GM18511 (cell line): ENCODE measurements at regions not wholly inside any gene's neighbourhood (a gene's known extent, or its start where the extent isn't known, plus 50 kb on each side); places are given as distances from the start of the nearest gene placed in this dataset.
"Not testable (repeated sequence)": the region's sequence is repeated elsewhere in the genome, so short reads cannot be mapped to it uniquely, and the experiment has no call there.

Experiments
- ATAC-seq: cut with Tn5 transposase; IDR thresholded peaks from one replicate; pipeline ENCODE4 v1.9.1; 2021; ENCODE audit warnings: mild to moderate bottlenecking, moderate library complexity; ENCODE audit not compliant: unreplicated experiment

DNA sequence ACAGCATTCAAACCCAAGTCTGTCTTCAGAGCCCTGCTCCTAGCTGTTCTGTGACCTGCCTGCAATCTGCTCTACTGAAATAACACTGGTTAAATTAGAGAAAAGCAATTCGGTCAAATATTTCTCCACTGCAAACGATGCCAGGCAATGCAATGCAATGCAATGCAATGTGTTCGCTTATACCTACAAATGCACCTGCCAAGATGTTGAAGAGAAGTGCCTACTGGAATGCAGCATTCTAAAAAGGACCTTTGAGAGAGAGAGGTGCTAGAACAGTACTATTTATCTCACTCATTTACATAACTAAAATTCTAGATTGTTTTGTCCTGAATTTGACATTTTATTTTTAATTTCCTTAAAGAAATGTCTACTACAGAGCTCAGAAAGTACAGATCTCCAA lies 157.3 kb upstream of the CDK1 start:
- ATAC-seq: no peak

DNA sequence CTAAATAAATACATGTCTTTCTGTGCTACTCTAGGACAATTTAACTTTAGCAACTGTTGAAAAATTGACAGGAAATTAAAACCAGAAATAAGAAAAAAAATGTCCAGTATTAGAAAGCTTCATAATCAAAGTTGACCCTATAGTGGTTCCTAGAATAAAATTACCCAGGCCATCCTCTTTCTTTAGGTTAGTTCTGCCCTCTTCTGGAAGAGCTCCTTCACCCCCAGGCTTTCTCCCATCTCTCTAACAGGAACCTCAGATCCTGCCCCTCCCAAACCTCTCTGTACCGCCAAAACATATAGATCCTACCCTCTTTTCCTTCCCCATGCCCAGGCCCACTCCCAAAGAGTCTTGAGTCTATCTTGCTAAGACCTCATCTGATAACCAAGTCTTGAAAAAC lies 159.4 kb upstream of the CDK1 start:
- no peak for ATAC-seq

DNA sequence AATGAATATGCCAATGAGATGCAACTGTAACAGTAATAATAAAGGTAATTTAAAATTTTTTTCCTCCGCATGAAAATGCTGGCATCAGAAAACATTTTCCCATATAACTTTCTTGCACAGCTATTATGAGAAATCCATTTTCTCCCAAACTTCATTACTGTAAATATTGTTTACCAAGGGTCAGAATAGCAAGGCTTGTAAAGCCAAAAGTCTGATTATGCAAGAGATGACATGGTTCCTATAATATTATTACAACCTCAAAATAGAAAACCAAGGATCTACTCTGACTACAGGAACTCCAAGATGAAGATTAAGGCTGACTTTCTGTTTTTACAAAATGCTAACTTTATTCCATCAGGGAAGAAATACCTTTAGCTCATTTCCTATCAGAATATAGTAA lies 162.7 kb upstream of the CDK1 start:
- no peak for ATAC-seq

DNA sequence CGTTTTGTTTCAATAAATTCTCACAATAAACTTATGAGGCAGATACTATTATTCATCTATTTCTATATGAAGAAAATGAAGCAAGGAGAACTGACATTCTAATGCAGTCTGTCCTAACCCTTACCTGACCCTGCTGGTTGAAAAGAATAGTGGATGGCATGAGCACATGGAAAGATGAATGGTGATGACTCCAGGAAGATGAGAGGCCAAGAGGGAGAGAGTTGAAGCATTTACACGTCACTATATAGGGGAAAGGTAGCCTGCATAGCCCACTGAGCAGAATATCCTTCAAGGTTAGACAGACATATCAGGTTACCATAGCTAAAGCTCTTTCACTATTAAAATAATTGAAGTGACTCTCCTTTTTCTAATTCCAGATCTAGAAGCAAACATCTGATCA lies 163.9 kb upstream of the CDK1 start:
- no peak for ATAC-seq

DNA sequence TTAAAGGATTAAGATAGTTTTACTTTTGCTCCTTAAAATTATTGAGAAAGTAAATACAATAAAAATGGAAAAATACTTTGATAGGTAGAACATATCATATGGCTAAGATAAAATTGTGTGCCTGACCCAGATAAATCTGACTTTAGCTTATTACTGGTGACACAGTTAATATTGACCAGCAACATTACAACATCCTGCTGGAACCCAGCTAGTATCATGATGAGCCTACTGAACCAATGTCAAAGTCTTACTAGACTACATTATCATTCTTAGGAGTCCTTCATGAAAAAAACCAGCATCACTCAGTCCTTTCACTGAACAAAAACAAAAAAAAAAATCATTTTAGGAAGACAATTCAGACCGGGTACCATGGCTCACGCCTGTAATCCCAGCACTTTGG lies 164.8 kb upstream of the CDK1 start:
- ATAC-seq: no peak

DNA sequence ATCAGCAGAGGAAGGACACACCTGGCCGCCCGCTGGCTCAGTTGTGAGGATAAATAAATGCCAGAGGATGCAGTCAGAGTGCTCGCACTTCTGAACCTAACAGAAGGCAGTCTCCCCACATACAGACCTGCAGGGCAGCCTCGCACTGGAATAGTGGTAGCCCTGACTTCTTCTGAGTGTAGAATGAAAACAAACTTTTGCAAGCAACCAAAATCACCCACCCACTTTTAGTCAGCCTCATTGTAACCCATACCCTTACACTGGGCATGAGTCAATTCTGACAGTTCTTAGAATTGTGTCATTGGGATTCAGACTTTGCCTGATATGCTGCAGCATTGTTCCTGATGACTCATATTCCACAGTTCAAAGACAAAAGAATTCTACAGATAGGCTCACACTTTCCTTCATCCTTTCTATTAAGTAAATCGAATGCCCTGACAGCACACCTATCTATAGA lies 167.0 kb upstream of the CDK1 start:
- ATAC-seq: no peak

DNA sequence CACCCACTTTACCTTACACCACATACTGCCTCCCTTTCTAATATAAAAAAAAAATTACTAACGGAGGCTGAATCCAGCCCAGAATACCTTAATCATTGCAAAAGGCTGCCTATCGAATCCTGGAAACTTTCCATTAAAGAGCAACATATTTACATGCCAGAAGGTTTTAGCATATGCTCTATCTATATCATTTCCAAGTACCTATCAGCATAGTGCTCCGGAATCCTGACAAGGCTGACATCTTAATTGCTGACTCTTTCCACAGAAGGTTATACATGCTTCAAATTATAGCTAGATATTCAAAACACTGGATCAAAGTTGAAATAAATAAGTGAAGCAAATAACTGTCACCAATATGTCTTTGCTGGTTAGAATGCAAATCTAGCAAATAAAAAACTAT lies 170.9 kb upstream of the CDK1 start:
- ATAC-seq: no peak

DNA sequence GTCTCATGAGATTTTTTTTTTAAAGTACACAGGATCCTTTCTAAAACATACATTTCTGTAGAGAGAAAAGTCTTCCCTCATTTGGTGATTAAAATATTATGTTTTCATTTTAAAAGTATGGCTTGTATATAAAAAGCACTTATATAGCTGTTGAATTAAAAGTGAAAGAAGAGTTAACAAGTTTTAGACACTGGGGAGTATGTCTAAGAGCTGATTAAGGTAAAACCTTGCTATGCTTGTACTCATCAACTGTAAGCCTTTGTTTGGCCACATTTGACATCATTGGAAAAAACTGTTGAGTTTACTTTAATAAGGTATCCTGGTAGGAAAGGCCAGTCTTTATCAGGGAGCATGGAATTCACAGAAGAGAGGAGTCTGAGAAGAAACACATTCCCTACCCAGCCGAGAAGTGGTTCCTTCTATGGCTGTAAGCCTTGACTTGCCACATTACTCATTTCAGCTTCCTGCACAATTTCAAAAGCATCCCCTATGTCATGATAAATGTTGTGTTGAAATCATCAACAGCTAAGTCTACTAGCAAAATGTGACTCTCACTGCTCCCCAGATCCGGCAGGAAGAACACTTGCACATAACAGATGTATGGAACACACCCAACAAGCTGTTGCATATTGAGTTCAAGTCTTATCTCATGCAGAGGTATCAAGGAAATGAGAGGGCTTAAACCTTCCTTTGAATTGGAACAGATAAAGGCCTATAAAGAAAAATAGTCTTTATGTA lies 171.8 kb upstream of the CDK1 start:
- no peak for ATAC-seq

DNA sequence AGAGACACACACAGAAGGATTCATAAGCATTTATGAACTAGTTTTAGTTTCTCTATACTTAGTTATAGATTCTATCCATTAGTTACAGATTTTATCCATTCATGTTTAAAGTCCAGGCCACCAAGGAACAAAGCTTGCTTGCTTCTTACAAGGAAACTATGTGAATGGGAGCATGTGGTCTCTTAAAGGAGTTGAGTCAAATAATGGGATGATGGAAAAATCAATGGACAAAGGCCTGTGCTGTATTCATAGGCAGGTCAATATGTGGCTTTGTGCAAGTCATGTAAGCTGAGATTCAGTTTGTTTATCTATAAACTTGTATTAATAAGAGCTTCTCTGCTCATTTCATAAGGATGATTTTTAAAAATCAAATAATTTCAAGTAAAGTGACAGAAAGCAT lies 172.8 kb upstream of the CDK1 start:
- no peak for ATAC-seq

DNA sequence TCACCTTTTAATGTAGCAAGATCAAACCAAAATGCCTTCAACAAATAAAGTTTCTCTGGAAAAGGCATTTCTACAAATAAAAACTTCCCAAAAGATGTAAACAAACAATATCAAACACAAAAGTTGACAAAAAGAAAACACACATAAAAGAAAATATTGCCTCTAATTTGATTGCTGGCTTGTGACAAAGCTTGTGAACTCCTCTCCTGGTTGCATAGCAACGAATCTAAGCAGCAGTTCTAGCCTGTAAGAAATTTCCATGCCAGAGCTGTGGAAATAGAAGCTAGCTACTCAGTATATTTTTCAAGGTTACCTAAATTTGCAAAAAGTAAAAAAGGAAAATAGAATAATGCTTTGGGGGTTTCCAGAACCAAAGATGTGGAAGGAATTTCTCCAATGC lies 173.9 kb upstream of the CDK1 start:
- ATAC-seq: no peak

DNA sequence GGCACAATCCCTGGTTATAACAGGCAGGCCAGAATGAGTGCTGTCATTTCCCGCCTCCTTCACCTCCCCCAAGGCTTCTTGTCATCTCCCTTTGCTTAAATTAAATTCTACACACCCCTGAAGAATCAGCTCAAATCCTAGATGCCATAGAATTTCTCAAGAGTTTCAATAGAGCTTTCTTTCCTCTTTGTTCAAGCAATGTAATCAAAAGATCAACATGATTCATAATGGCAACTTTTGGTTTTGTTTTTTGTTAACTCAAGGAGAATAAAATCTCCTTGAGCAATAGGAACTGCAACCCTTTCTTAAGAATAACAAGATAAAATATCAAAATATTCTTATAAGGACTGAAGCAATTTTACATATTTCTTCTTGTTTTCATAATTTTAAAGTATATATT lies 180.8 kb upstream of the CDK1 start:
- no peak for ATAC-seq

DNA sequence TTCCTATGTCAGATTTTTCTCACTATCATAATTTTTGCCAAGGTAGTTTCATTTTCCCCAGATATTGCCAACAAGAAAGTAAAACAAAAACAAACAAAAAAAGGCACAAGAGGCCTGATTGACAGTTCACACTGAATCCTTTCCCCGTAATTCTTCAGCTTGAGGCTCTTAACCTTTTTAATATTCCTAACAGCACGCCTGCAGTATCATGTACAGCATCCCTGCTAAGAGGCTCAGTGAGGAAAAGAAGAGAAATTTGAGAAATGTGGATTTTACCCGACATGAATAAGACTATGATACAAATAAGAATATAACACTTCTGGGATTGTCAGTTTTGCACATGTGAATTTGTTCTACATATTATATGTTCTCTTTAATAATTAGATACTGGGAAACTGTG lies 182.4 kb upstream of the CDK1 start:
- no peak for ATAC-seq

DNA sequence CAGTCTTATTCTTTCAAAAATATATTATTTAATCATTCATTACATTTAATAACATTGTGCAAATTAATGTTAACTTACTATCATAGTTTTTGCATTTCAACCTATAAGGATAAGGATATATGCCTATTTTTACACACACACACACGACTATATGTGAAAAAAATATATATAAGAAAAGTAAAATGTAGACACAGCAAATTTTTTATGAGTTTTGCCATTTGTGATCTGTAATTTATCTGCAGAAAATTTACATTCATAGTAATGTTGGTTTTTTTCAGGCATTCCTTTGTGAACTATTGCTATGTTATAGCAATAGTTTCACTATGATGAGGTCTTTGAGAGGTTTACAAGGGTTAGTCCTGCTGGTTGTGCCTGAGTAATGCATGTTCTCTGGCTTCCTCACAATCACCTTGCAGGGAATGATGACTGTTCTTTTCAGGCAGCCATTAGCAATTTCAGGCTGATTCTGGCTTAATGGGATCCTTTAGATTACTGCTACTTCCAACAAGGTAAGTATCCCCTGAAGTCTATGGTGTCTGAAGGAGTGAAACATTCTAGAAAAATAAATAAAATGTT lies 183.7 kb upstream of the CDK1 start:
- ATAC-seq: no peak

DNA sequence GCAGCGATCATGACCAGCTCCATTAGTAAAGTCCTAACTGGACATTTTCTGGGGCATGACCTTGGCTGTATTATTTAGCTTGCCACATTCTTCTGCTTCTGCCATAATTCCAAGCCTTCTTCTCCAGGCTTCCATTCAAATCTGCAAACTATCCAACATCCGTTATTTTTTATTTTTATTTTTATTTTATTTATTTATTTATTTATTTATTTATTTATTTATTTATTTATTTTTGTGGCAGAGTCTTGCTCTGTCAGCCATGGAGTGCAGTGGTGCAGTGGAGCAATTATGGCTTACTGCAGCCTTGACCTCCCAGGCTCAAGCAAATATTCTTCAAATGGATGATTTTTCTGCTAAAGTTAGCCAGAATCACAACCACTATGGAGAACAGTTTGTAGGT lies 187.2 kb upstream of the CDK1 start:
- ATAC-seq: no peak

DNA sequence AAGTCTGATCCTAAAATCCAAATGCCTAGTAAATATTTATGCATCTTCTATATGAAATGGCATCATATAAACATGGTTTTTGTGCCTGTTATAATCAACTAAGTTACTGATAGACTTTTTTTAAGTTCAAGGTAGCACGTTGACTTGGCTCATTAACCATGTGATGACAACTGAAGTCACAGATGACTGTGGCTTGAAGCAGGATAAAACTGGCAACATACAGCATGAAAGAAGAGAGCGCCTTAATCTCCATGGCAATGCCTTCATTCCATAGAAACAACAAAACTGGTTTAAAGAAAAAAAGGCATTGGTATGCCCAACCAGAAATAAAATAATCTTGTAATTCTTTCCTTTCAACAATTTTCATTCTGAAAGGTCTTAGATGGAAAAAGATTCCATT lies 188.9 kb upstream of the CDK1 start:
- no peak for ATAC-seq

DNA sequence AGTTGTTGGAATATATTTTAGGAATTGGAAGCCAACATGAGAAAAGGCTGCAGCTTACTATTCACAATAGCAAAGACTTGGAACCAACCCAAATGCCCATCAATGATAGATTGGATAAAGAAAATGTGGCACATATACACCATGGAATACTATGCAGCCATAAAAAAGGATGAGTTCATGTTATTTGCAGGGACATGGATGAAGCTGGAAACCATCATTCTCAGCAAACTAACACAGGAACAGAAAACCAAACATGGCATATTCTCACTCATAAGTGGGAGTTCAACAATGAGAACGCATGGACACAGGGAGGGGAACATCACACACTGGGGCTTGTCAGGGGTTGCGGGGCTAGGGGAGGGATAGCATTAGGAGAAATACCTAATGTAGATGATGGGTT lies 192.1 kb upstream of the ANK3 start:
- ATAC-seq: not testable (repeated sequence)

DNA sequence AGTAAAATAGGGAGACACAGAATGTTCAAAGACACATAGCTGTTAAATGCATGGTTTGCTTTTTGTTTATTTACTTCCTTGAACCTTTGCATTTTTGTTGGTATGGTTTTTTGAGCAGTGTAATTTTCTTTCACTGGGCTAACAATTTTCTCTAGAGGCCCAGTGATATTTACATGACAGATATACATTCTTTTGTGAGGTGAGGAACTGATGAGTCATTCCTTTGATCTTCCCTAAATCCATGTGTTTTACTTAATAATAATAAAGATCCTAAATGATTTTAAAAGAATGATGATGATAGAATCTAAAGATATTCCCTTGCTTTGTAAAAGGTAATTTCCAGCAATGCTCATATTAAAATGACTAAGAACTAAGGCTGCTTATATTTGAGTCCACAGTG lies 188.5 kb upstream of the ANK3 start:
- no peak for ATAC-seq

DNA sequence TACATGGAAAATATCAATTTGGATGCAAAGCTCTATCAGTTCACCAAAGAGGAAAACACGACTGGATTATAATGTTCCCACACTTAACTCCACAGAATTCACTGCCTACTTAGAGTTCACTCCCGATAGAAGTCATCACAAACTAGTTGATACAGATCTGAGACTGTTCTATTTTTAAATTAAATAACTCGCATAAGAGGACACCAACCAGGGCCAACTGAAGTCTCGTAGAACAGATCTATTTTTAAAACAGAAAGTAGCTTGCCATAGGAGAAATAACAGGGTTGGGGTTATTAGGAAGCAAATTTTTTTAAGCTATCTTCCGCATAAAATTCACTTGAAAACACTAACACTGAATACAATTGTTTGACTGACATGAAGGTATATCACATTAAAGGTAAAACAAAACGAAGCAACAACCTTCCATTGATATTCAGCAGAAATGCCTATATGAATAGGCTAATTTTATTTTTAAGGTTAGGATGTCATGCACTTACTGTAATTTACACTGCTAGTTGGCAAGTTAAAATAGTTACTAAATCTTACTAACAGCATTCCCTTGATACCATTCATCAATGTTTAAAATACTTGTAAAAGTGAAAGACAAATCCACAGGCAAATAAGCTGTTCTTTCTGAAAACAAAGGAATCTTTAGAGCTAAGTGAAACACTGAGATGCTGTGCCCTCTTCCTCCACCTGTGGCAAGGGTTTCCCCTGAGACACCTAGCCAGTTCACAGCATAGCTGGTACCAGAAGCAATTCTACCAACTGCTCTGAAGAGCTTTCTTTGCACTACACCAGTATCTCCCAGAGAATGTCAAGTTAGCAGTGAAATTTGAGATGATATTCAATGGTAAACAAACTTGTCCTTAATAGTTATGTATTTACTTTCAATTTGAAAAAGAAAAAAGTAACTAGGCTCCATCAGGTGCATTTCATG lies 186.7 kb upstream of the ANK3 start:
- ATAC-seq: no peak

DNA sequence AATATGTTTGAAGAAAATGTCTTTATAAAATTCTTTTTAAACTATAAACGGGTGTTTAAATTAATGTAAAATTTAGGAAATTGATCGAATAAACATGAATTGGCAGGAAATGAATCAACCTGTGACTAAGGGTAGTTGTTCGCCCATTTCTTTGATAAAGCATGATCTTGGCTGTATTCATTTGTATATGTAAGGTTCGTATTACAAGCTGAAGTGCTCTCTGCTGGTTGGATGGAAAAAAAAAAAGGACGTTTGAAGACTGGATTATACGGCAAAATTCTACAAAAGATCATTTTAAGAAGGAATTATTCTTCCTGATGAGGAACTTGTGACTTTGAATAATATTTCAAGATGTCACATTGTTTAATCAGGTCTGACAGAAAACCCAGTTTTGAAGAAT lies 185.4 kb upstream of the ANK3 start:
- no peak for ATAC-seq

DNA sequence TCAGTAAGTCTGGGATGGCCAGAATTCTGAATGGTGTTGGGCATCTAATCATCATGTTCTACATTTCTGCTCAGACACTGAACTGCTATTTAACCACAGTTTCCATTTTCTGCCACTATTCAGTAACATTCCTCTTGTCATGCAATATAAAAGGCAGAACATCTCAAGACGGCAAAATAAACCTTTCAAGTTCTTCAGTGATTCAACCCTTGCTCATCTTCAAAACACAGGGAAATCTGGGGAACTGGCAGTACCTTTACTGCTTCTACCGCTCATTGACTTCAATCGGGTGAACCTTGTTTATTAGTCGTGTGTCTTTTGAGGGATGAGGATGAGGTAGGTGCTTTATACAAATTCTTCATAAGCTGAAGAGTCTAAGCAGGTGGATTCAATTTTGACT lies 184.7 kb upstream of the ANK3 start:
- ATAC-seq: no peak

DNA sequence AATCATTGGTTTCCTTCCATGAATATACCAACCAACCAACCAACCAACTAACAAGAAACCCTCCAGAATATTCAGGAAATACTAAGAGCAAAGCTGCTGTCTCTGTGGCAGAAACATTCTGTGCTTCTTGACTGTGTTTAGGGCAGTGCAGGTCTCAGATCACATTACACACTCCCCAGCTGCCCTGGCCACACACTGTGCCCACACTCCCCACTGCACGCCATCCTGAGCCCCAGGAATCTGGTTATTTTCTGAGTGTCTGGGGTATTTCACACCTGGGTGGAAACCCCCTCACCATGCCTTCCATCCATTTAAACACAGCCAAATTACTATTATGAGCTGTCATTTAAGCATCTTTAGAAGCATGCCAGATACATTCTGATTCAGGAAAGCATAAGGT lies 183.7 kb upstream of the ANK3 start:
- ATAC-seq: peak; percentile 73
